Prostate gland (tissue), 2 donors: ENCODE measurements at regions not wholly inside any gene's neighbourhood (a gene's known extent, or its start where the extent isn't known, plus 50 kb on each side); places are given as distances from the start of the nearest gene placed in this dataset.

Experiments used
- CTCF ChIP-seq, 4 experiments: fragments of 200-600 bp in 2 of 4; fragments of 450-650 bp in 2 of 4; sonication (generic) in 2 of 4; IDR thresholded peaks; 1 replicate in 3 of 4; 2 replicates in 1 of 4; pipeline ENCODE4 v1.5.1; 2016 to 2019; ENCODE audit warnings: antibody characterized with exemption in 4 of 4, mild to moderate bottlenecking in 2 of 4, moderate library complexity in 2 of 4
- POLR2A ChIP-seq: fragments of 450-650 bp; IDR thresholded peaks from one replicate; pipeline ENCODE4 v1.6.1; 2016; ENCODE audit warnings: antibody characterized with exemption, mild to moderate bottlenecking
- POLR2AphosphoS5 ChIP-seq: sonication (generic); formaldehyde crosslinking; IDR thresholded peaks from one replicate; pipeline ENCODE4 v1.6.1; 2017; ENCODE audit warnings: antibody characterized with exemption

- TF ChIP-seq POLR2AphosphoS5 (no peak), POLR2A (no peak), CTCF (IDR thresholded peaks at IDR 0.05) (no peak)
These were observed 160.9 kb upstream of the FZD8 start for GRCh38 chr10:35803046-35803445.
